ENCODE measurements at regions not wholly inside any gene's neighbourhood (a gene's known extent, or its start where the extent isn't known, plus 50 kb on each side); places are given as distances from the start of the nearest gene placed in this dataset.

GRCh38 chr1:242623119-242623518 is 98.6 kb upstream of the PLD5 start:
- no peak for ATAC-seq
- peaks cover 3% of the 10 kb centered on the region for H3K27me3 Mint-ChIP-seq (ENCODE audit: insufficient read depth, low read depth, poor library complexity)
- Histone ChIP-seq H3K79me2 (replicated peaks; ENCODE audit: insufficient read depth) (no peaks in the 10 kb centered on the region), H3K27me3 (ENCODE audit: insufficient read depth) (no peaks in the 10 kb centered on the region), H3K9me2 (ENCODE audit: insufficient read depth) (peaks cover 11% of the 10 kb centered on the region), H3K36me3 (ENCODE audit: insufficient read depth) (no peaks in the 10 kb centered on the region), H4K20me1 (replicated peaks; ENCODE audit: insufficient read depth) (no peaks in the 10 kb centered on the region), H3K4me1 (ENCODE audit: insufficient read depth) (no peaks in the 10 kb centered on the region), H3K27ac (ENCODE audit: low read depth) (no peak overlapping the region), H3K4me2 (no peak overlapping the region), H3F3A (replicated peaks; ENCODE audit: low read depth) (no peaks in the 10 kb centered on the region), H3K4me3 (no peak overlapping the region), H2AFZ (peak overlapping the region; percentile 52; the same call in 1 of the 2 replicates)
- peaks cover 5% of the 10 kb centered on the region; the same call in 2 of the 3 replicates for H3K9me3 Mint-ChIP-seq
- no peak for DNase-seq (ENCODE audit: low spot score)
- H3K36me3 Mint-ChIP-seq (ENCODE audit: low read depth), result no peaks in the 10 kb centered on the region; the same call in 2 of the 3 replicates
- H3K4me3 Mint-ChIP-seq, result no peak overlapping the region
- no peak overlapping the region for H3K27ac Mint-ChIP-seq
- H3K4me1 Mint-ChIP-seq, result no peaks in the 10 kb centered on the region
- no peak for TF ChIP-seq POLR2AphosphoS5 (IDR thresholded peaks at IDR 0.05; ENCODE audit: low read depth)
- TF ChIP-seq CTCF (conservative IDR thresholded peaks at IDR 0.05; ENCODE audit: low read depth in 2 of 2), result no peak
- TF ChIP-seq STAT1 (IDR thresholded peaks at IDR 0.05; ENCODE audit: unreplicated experiment), result no peak
- TF ChIP-seq JUNB (IDR thresholded peaks at IDR 0.05; ENCODE audit: unreplicated experiment), result no peak
- TF ChIP-seq EZH2 (IDR thresholded peaks at IDR 0.05; ENCODE audit: low read depth, unreplicated experiment), result no peak
- TF ChIP-seq ZNF331 (CRISPR knock-in tag; IDR thresholded peaks at IDR 0.05; ENCODE audit: low read depth), result no peak
- no peak for TF ChIP-seq ETS1 (IDR thresholded peaks at IDR 0.05)
- TF ChIP-seq ZNF114 (CRISPR knock-in tag; IDR thresholded peaks at IDR 0.05), result no peak
- TF ChIP-seq REST (IDR thresholded peaks at IDR 0.05; ENCODE audit: unreplicated experiment), result no peak
- TF ChIP-seq EZH2phosphoT487 (IDR thresholded peaks at IDR 0.05; ENCODE audit: unreplicated experiment), result no peak
- TF ChIP-seq NANOG (IDR thresholded peaks at IDR 0.05; ENCODE audit: borderline replicate concordance), result no peak
- no peak for TF ChIP-seq CREB1 (CRISPR knock-in tag; IDR thresholded peaks at IDR 0.05; ENCODE audit: low read depth)
- TF ChIP-seq ZNF462 (CRISPR knock-in tag; IDR thresholded peaks at IDR 0.05), result no peak

Measured in GM23338 (cell line).